GM12873 (cell line): ENCODE measurements at regions not wholly inside any gene's neighbourhood (a gene's known extent, or its start where the extent isn't known, plus 50 kb on each side); places are given as distances from the start of the nearest gene placed in this dataset.

Source experiments
- CTCF ChIP-seq: IDR thresholded peaks from 2 replicates; pipeline ENCODE4 v1.5.1; 2012; ENCODE audit warnings: low read depth, mild to moderate bottlenecking, moderate library complexity, low read length, control low read depth; ENCODE audit not compliant: insufficient read depth; ENCODE audit errors: missing control alignments

GRCh38 chr12:78617683-78618082 lies 246.9 kb upstream of the SYT1 start:
- no peak for TF ChIP-seq CTCF

- no peak for TF ChIP-seq CTCF
These were observed 241.9 kb upstream of the SYT1 start for GRCh38 chr12:78622529-78623195.

GRCh38 chr12:78628491-78629100 lies 236.0 kb upstream of the SYT1 start:
- TF ChIP-seq CTCF = no peak

- no peak for TF ChIP-seq CTCF
These were observed 228.2 kb upstream of the SYT1 start for GRCh38 chr12:78636231-78636855.

GRCh38 chr12:78641837-78642423 lies 222.6 kb upstream of the SYT1 start:
- TF ChIP-seq CTCF = no peak

GRCh38 chr12:78645956-78646355 lies 218.6 kb upstream of the SYT1 start:
- no peak for TF ChIP-seq CTCF

- TF ChIP-seq CTCF = no peak
These were observed 212.8 kb upstream of the SYT1 start for GRCh38 chr12:78651755-78652154.
